SK-N-SH (cell line): ENCODE measurements at regions not wholly inside any gene's neighbourhood (a gene's known extent, or its start where the extent isn't known, plus 50 kb on each side); places are given as distances from the start of the nearest gene placed in this dataset.

Experiments
- CTCF ChIA-PET: fragments of 300-600, 350-600 bp; formaldehyde crosslinking; extraction: SDS; loops from one replicate; lab custom pipeline; 2021; lab: Yijun Ruan, JAX
- POLR2A ChIA-PET: fragments of 350-600 bp; sonication (Branson Sonifier 250); formaldehyde crosslinking; extraction: SDS; loops from one replicate; lab custom pipeline; 2020; ENCODE audit warnings: antibody characterized with exemption, inconsistent platforms; lab: Yijun Ruan, JAX
- DNase-seq: peaks from one replicate; pipeline ENCODE4 v3.0.0; 2012
- H2AFZ ChIP-seq: fragments of 200-600 bp; sonication (generic); 2 replicates; pipeline ENCODE4 v1.8.1; 2016; ENCODE audit warnings: antibody characterized with exemption, mild to moderate bottlenecking, low read depth
- H3F3A ChIP-seq: fragments of 200-600 bp; sonication (generic); replicated peaks from 2 replicates; pipeline ENCODE3; 2016; ENCODE audit warnings: antibody characterized with exemption, mild to moderate bottlenecking; ENCODE audit not compliant: insufficient read depth
- H3K27ac ChIP-seq, 2 experiments: fragments of 200-500 bp in 1 of 2; fragments of 200-600 bp in 1 of 2; sonication (Bioruptor generic) in 1 of 2; sonication (generic), shearing (Covaris generic) in 1 of 2; 2 replicates each; pipeline versions ENCODE4 v1.5.1 to v1.6.1; 2014 to 2016; ENCODE audit warnings: low read depth in 2 of 2, inconsistent platforms in 1 of 2, low read length in 1 of 2, mild to moderate bottlenecking in 1 of 2, mixed read lengths in 1 of 2
- H3K27me3 ChIP-seq: fragments of 200-600 bp; sonication (generic), shearing (Covaris generic); 2 replicates; pipeline ENCODE4 v1.6.1; 2016; ENCODE audit warnings: mixed run types; ENCODE audit not compliant: insufficient read depth
- H3K36me3 ChIP-seq, 2 experiments: fragments of 200-500 bp in 1 of 2; fragments of 200-600 bp in 1 of 2; sonication (Bioruptor generic) in 1 of 2; sonication (generic) in 1 of 2; replicated peaks in 1 of 2; 2 replicates each; pipeline versions ENCODE3 to v1.5.1; 2014 to 2016; ENCODE audit warnings: low read length in 1 of 2, mild to moderate bottlenecking in 1 of 2; ENCODE audit not compliant: insufficient read depth in 2 of 2, control insufficient read depth in 1 of 2
- H3K4me1 ChIP-seq, 2 experiments: fragments of 200-500 bp in 1 of 2; fragments of 200-600 bp in 1 of 2; sonication (Bioruptor generic) in 1 of 2; sonication (generic), shearing (Covaris generic) in 1 of 2; 2 replicates each; pipeline versions ENCODE4 v1.5.1 to v1.6.1; 2014 to 2016; ENCODE audit warnings: low read depth in 1 of 2, low read length in 1 of 2, mixed run types in 1 of 2; ENCODE audit not compliant: insufficient read depth in 2 of 2, control insufficient read depth in 1 of 2
- H3K4me2 ChIP-seq: fragments of 200-600 bp; sonication (generic), shearing (Covaris generic); 2 replicates; pipeline ENCODE4 v1.6.1; 2017; ENCODE audit warnings: mixed run types
- H3K4me3 ChIP-seq, 2 experiments: fragments of 200-500 bp in 1 of 2; fragments of 200-600 bp in 1 of 2; sonication (Bioruptor generic) in 1 of 2; sonication (generic), shearing (Covaris generic) in 1 of 2; 2 replicates each; pipeline versions ENCODE4 v1.5.1 to v1.8.1; 2014 to 2016; ENCODE audit warnings: low read depth in 2 of 2, inconsistent platforms in 1 of 2, low read length in 1 of 2, mild to moderate bottlenecking in 1 of 2, mixed read lengths in 1 of 2, moderate library complexity in 1 of 2
- H3K79me2 ChIP-seq: fragments of 200-600 bp; sonication (generic); 2 replicates; pipeline ENCODE4 v1.8.1; 2017; ENCODE audit warnings: mild to moderate bottlenecking; ENCODE audit not compliant: insufficient read depth
- H3K9ac ChIP-seq: fragments of 200-600 bp; sonication (generic); 2 replicates; pipeline ENCODE4 v1.6.1; 2017; ENCODE audit warnings: mixed run types
- H3K9me2 ChIP-seq: fragments of 200-600 bp; sonication (generic); 2 replicates; pipeline ENCODE4 v1.6.1; 2017; ENCODE audit warnings: mixed run types
- H3K9me3 ChIP-seq: fragments of 200-600 bp; sonication (generic); 2 replicates; pipeline ENCODE4 v1.6.1; 2017; ENCODE audit warnings: mixed run types, mild to moderate bottlenecking, moderate library complexity
- H4K20me1 ChIP-seq: fragments of 200-600 bp; sonication (generic); 2 replicates; pipeline ENCODE4 v1.6.1; 2017; ENCODE audit warnings: mild to moderate bottlenecking, mixed run types; ENCODE audit not compliant: insufficient read depth
- CHD2 ChIP-seq: fragments of 150-350 bp; IDR thresholded peaks from 2 replicates; pipeline ENCODE4 v1.6.1; 2018; ENCODE audit warnings: low read length; ENCODE audit not compliant: partially characterized antibody
- EZH2phosphoT487 ChIP-seq: fragments of 200-600 bp; sonication (generic); IDR thresholded peaks from 2 replicates; pipeline ENCODE4 v1.6.1; 2017; ENCODE audit warnings: low read depth, mixed run types, mild to moderate bottlenecking, antibody characterized with exemption, moderate library complexity, borderline replicate concordance
- FOSL2 ChIP-seq: IDR thresholded peaks from 2 replicates; pipeline ENCODE4 v1.4.0; 2012; ENCODE audit warnings: low read depth, mild to moderate bottlenecking, moderate library complexity, borderline replicate concordance
- FOXM1 ChIP-seq: IDR thresholded peaks from 2 replicates; pipeline ENCODE4 v1.4.0; 2012; ENCODE audit warnings: low read depth, mild to moderate bottlenecking
- GATA2 ChIP-seq: sonication (generic); formaldehyde crosslinking; IDR thresholded peaks from 2 replicates; pipeline ENCODE4 v1.5.0; 2020; ENCODE audit warnings: mild to moderate bottlenecking, missing genetic modification reagents
- JUND ChIP-seq: IDR thresholded peaks from 2 replicates; pipeline ENCODE4 v1.4.0; 2012
- RFX5 ChIP-seq: IDR thresholded peaks from 2 replicates; pipeline ENCODE4 v1.6.1; 2012; ENCODE audit warnings: mild to moderate bottlenecking, improper control_type of control experiment, low read length
- YY1 ChIP-seq: IDR thresholded peaks from 2 replicates; pipeline ENCODE4 v1.4.0; 2012; ENCODE audit warnings: low read depth, mild to moderate bottlenecking
- WGBS: methylation state at CpG from one replicate; pipeline ENCODE4 v1.1.6; 2017; ENCODE audit warnings: low lambda C conversion rate; 5-methylcytosine and 5-hydroxymethylcytosine counted together
- TF ChIP-seq, protein P1 (sequence below): IDR thresholded peaks from 2 replicates; pipeline ENCODE4 v1.4.0; 2012; ENCODE audit warnings: low read depth
- TF ChIP-seq, protein P2 (sequence below): IDR thresholded peaks from 2 replicates; pipeline ENCODE4; 2012
- TF ChIP-seq, protein P3 (sequence below): fragments of 150-350 bp; IDR thresholded peaks from 2 replicates; pipeline ENCODE4 v1.6.1; 2017; ENCODE audit warnings: antibody characterized with exemption, low read length, low read depth, borderline replicate concordance
- TF ChIP-seq, protein P4 (sequence below): IDR thresholded peaks from 2 replicates; pipeline ENCODE4 v1.4.0; 2012; ENCODE audit warnings: low read depth, borderline replicate concordance

DNA sequence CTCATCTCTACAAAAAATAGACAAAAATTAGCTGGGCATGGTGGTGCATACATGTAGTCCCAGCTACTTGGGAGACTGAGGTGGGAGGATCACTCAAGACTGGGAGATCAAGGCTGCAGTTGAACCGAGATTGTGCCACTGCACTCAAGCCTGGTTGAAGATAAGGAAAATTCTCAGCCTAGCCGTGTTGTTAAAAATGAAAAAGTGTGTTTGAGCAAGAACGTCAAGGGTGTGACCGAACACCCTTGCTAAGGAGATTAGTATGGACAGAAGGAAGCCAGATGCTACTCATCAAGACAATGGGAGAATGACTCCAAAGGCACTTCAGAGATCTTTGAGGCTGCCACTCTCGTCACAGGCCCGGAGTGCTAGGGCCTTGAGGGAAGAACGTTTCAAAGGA, 70.0 kb upstream of the NDUFV2 start (continued):
- TF ChIP-seq, protein P1, sequence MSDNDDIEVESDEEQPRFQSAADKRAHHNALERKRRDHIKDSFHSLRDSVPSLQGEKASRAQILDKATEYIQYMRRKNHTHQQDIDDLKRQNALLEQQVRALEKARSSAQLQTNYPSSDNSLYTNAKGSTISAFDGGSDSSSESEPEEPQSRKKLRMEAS = no peak

DNA sequence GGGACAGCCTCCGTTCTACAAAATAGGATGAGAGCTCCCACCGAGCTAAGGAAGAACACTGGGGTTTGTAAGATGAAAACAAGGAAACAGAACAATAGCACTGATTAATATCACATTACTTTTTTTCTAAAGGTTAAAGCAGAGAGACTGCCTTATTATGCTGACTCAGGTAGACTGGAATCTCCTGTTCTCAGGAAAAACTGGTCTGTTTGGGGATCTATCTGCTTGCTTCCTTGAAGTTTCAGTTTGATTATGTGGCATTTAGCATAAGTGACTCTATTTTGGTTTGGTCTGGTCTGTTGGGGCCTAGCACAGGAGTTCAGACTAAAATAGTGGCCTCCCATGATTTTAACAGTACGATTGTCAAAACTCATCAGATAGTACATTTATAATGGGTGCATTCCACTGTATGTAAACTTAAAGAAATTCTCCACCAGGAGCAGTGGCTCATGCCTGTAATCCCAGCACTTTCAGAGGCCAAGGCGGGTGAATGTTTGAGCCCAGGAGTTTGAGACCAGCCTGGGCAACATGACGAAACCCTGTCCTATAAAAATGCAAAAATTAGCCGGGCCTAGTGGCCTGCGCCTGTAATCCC, 64.1 kb upstream of the NDUFV2 start:
- no peaks in the 10 kb centered on the region for H4K20me1 ChIP-seq
- H2AFZ ChIP-seq = peak overlapping the region; percentile 76
- TF ChIP-seq, protein P2, sequence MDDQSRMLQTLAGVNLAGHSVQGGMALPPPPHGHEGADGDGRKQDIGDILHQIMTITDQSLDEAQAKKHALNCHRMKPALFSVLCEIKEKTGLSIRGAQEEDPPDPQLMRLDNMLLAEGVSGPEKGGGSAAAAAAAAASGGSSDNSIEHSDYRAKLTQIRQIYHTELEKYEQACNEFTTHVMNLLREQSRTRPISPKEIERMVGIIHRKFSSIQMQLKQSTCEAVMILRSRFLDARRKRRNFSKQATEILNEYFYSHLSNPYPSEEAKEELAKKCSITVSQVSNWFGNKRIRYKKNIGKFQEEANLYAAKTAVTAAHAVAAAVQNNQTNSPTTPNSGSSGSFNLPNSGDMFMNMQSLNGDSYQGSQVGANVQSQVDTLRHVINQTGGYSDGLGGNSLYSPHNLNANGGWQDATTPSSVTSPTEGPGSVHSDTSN = peak; percentile 62
- TF ChIP-seq EZH2phosphoT487 = no peak
- TF ChIP-seq, all 33 proteins: peak for 1
- Histone ChIP-seq H3K4me2 (peak overlapping the region; percentile 9; the same call in 1 of the 2 replicates), H3K9me3 (no peaks in the 10 kb centered on the region), H3K9me2 (no peaks in the 10 kb centered on the region), H3K27ac (peak overlapping the region; percentile 26 to 47; a peak in 3 of 4 replicates), H3K27me3 (no peaks in the 10 kb centered on the region), H3K9ac (peak overlapping the region; percentile 0; the same call in 1 of the 2 replicates), H3K36me3 (no peaks in the 10 kb centered on the region), H3K79me2 (no peaks in the 10 kb centered on the region), H3K4me3 (no peak overlapping the region), H3F3A (peaks cover 9% of the 10 kb centered on the region), H3K4me1 (no peaks in the 10 kb centered on the region; a peak in 1 of 4 replicates)
- no peak for DNase-seq
- WGBS = 77% methylated on average over 7 of the region's 7 CpGs
- POLR2A ChIA-PET = no interaction called here
- CTCF ChIA-PET = interaction anchor here (1.0 kb wide), 1 partner anchor 50 kb away, joined by 3 read pairs; no protein-coding TSS in a partner anchor

DNA sequence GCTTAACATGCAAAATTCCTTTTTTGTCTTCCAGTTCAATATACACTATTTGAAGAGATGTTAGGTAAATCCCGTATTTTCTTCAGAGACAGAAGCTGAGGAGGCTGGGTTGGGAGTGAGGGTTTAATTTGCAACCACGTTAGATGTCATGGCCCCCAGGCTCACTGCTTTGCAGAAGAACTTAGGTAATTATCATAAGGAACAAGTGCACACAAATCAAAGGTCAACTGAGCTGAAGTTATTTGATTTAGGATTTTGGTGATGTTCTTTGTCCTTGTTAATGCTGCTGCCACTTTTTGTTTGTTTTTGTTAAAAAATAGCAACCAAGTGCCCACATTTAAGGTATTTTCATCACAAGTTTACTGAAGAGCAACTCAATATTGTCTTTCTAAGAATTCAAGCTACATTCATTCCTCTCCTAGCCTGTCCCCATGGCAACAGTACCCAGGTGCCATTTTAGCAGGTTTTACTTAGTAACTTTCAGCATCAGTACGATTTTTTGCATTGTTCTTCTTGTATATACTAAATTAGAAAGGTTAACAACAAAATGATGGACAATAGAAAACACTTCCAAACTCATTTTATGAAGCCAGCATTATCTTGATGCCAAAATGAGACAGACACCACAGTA, 62.9 kb upstream of the NDUFV2 start:
- ChIA-PET CTCF (interaction anchor here (0.7 to 1.0 kb wide), 4 partner anchors 51 to 430 kb away, joined by 3 to 4 read pairs (median 3); partner anchors contain the start of gene RAB12), POLR2A (no interaction called here)
- H3K9me2 ChIP-seq = no peaks in the 10 kb centered on the region
- no peaks in the 10 kb centered on the region for H3K79me2 ChIP-seq
- 84% methylated on average over 3 of the region's 3 CpGs for WGBS
- H3K27ac ChIP-seq = no peak overlapping the region
- H3K4me3 ChIP-seq = no peak overlapping the region
- H3K27me3 ChIP-seq = no peaks in the 10 kb centered on the region
- H4K20me1 ChIP-seq = no peaks in the 10 kb centered on the region
- no peaks in the 10 kb centered on the region for H3K9me3 ChIP-seq
- H3K9ac ChIP-seq = no peak overlapping the region
- peaks cover 9% of the 10 kb centered on the region for H3F3A ChIP-seq
- DNase-seq = no peak
- H3K36me3 ChIP-seq = no peaks in the 10 kb centered on the region
- no peaks in the 10 kb centered on the region; a peak in 1 of 4 replicates for H3K4me1 ChIP-seq
- TF ChIP-seq JUND (no peak), GATA2 (CRISPR knock-in tag) (no peak), YY1 (no peak), FOSL2 (no peak), CHD2 (no peak), FOXM1 (no peak), EZH2phosphoT487 (no peak), RFX5 (no peak)
- TF ChIP-seq, protein P3, sequence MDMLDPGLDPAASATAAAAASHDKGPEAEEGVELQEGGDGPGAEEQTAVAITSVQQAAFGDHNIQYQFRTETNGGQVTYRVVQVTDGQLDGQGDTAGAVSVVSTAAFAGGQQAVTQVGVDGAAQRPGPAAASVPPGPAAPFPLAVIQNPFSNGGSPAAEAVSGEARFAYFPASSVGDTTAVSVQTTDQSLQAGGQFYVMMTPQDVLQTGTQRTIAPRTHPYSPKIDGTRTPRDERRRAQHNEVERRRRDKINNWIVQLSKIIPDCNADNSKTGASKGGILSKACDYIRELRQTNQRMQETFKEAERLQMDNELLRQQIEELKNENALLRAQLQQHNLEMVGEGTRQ = no peak
- TF ChIP-seq, protein P4, sequence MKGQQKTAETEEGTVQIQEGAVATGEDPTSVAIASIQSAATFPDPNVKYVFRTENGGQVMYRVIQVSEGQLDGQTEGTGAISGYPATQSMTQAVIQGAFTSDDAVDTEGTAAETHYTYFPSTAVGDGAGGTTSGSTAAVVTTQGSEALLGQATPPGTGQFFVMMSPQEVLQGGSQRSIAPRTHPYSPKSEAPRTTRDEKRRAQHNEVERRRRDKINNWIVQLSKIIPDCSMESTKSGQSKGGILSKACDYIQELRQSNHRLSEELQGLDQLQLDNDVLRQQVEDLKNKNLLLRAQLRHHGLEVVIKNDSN = no peak
- no peak overlapping the region for H3K4me2 ChIP-seq
- no peak overlapping the region for H2AFZ ChIP-seq
